ENCODE measurements at regions not wholly inside any gene's neighbourhood (a gene's known extent, or its start where the extent isn't known, plus 50 kb on each side); places are given as distances from the start of the nearest gene placed in this dataset.
"Not testable (repeated sequence)": the region's sequence is repeated elsewhere in the genome, so short reads cannot be mapped to it uniquely, and the experiment has no call there.

DNA sequence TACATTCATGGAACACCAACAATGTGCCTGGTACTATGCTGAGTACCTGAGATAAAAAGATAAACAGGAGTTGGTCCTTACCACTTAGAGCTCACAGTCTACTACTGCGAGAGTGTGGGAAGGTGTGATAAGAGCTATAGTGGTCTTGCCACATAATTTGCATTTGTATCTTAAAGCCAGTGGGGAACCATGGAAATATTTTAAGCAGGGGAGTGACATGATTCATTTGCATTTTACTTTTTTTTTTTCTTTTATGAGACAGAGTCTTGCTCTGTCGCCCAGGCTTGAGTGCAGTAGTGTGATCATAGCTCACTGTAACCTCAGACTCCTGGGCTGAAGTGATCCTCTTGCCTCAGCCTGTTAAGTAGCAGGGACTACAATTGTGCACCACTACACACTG lies 53.6 kb downstream of the SRGAP2 start:
- not testable (repeated sequence) for DNase-seq

DNA sequence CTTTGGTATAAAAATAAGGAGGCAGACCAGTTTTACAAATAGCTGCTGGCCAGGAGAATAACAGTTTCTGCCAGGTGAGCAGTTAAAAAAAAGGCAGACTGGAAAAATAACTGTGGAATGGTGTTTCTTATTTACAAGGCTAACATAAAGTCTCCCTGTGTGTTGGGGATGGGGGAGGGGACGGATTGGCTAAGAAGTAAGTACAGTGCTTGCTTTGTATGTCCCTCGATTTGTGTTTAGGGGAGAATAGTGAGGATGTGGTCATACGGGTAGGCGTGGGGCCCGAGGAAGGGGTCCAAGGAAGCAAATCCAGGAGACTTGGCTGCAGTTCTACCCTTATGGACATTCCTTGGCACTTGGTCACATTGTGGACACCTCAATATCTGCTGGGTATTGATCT lies 58.1 kb downstream of the SRGAP2 start:
- DNase-seq = not testable (repeated sequence)

DNA sequence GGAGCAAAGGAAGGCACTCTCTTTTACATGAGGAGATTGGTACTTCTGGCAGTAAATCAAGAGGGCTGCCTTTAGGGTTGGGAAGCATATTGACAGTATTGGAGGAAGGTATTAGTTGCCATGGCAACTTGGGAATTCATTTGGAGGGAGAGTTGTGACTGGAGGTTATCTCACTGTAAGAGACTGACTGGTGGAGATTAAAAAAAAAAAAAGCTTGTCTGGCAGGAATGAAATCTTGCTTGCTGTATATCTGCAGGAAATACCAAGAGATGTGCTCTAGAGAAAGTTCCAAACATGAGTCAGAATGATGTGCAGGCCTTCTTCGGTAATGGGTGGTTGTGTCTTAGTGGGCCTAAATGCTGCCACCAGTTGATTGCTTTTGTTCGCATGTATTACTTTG lies 59.1 kb downstream of the SRGAP2 start:
- not testable (repeated sequence) for DNase-seq

DNA sequence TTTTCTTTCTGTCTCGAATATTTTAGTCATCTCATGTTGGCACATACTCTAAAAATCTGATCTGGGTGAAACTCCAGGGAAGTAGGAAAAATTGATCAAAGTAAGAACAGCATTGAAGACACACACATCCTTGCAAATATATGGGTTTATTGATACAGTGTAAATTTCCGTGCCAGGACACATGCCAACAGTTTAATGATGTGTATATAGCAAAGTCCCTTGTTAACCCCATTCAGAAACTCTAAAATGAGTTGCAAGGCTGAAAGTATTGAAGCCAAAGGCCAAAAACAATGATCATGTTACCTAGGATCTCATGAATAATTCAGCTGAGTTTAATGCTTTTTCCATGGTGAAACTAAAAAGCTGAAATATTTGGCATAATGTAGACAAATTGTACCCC lies 61.6 kb downstream of the SRGAP2 start:
- not testable (repeated sequence) for DNase-seq

DNA sequence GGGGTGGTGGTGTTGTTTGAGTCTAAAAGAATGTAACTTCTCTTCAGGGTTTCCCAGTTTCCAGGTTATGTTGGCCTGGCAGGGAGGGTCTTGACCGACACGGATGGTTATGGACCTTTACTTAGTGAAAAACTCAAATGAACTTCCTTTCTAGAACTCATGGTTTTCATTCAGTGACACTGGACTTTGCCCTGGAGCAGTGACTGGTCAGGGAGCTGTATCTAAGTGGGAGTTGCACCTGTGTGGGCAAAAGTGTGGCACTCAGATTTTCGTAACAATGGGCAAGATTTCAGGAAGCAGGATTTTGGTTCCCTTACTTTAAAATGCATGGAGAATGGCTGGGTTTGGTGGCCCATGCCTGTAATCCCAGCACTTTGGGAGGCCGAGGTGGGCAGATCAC lies 67.8 kb downstream of the SRGAP2 start:
- DNase-seq = not testable (repeated sequence)

DNA sequence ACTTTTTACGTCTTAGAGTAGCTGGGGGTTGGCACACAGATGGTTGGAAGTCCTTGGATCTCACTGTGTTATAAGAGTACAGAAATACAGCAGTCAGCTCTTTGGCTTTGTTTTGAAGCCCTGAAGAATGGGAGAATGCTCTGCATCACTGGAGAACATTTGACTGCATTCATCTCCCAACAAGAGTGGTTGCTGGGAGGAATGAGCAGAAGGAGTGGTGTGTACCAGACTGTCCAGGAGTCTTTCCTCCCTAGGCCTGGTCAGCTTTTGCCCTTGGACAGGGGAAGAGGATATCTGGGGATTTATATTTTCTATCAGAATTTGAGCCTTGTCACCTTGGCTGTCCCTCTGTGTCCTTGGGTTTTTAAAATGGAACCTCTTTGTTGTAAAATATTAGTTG lies 69.8 kb downstream of the SRGAP2 start:
- not testable (repeated sequence) for DNase-seq

DNA sequence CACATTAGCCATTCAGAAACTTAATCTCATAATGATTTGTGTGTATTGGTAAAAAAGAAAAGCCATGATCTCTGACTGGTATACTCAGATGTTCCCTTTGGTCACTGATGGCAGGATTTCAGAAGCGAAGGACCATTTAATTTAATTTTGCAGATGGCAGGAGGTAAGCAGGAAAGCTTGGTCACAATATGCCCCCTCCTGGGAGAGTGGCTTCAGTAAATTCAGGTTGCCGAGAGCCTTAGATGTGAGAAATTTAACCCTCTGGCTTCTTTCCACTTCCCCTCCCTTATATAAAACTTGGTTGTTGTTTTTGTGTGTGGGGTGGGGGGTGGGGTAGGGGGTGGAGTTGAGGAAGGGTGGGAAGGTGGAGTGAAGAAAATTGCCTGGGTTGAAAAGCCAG lies 72.8 kb downstream of the SRGAP2 start:
- DNase-seq = not testable (repeated sequence)

DNA sequence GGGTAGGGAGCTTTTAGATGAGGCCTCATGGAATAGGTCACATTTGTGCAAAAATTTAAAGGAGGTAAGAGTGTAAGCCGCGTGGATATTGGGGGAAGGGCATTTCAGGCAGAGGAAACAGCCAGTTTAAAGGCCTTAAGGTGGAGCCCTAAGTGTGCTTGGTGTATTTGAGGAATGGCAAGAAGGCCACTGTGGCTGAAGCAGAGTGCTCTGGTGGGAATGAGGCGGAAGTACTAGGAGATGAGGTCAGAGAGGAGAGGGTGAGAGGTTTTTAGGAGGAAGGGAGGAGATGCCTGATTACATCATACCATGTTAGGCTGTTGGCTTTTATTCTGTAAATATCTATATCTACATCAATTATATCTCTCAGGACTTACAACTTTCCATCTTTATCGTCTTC lies 75.3 kb downstream of the SRGAP2 start:
- DNase-seq = not testable (repeated sequence)

DNA sequence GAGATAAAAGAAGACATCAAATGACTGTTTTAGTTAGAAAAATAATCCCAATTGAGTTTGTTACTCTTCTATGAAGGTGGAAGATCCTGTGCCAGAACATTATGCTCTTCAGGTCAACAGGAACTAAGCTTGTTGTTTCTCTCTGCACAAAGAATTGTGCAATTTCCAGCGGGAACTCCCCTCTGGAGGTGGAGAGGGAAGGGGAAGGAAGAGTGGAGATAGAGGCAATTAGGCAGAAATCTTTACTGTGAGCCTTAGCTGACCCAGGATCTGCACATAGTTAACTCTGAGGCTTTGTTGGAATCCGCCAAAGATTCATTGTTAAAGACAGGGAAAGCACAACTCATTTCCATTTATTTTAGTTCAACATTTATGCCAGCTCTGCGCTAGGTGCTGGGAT lies 77.3 kb downstream of the SRGAP2 start:
- DNase-seq = not testable (repeated sequence)

DNA sequence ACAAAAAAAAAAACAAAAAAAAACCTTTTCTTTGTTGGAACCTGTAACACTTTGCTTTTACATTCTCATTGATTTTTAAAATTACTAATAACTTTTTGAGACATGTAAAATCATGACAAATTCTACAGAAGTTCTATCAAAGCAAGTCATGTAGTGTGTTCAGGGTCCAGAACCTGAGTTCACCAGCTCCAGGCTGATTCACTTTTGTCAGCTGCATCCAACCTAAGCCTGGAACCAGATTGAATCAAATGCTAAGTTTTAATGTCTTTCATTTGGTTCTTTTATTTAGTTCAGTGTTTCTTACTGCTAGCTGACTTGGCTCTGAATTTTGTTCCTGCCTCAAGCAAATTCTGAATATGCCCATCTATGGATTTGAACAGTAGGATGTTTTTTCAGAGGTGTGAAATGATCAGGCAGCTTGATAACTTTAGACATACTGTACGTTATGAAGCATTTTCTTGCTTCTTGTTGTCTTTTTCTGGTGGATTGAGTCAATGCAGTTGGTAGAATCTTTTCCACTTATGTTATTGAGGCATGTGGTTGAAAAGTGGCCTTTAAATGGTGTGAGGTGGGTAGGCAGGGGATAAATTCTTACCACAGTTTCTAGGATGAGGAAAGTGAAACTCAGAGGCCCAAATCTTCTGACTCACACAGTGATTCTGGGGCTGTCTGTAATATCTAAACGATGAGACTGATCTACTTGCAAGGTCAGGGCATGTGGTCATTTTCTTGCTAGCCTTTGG lies 78.7 kb downstream of the SRGAP2 start:
- not testable (repeated sequence) for DNase-seq

DNA sequence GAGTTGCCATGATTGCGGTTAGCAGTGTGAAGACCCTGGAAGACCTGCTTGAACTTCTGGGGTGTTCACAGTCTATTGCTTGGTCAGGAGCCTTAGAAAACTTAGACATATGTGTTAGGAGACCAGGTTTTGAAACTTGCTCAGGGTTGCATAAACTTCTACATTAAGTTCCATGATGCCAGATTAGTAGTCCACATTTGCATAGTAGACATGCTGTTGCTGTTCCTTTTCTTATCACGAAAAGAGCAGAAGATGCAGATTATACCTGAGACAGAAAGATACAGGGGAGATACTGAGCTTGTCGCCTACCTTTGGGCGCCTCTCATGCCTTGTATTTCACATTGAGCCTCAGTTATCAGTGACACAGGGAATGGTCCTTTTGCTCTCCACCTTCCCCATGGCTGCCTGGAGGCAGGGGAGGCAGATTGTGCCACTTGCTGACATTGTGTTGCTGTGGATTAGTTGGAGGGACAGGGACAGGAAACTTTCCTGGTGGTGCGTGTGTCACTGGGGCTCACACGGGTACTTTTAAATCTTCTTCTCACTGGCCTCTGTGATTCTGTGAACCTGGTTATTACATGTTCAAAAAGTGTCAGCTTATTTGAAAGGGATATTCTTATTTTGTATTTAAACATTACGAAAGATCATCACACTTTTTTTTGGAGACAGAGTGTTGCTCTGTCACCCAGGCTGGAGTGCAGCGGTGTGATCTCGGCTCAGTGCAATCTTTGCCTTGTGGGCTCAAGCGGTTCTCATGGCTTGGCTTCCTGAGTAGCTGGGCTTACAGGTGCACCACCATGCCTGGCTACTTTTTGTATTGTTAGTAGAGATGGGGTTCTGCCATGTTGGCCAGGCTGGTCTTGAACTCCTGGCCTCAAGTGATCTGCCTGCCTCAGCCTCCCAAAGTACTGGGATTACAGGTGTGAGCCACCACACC lies 82.0 kb downstream of the SRGAP2 start:
- DNase-seq = not testable (repeated sequence)

DNA sequence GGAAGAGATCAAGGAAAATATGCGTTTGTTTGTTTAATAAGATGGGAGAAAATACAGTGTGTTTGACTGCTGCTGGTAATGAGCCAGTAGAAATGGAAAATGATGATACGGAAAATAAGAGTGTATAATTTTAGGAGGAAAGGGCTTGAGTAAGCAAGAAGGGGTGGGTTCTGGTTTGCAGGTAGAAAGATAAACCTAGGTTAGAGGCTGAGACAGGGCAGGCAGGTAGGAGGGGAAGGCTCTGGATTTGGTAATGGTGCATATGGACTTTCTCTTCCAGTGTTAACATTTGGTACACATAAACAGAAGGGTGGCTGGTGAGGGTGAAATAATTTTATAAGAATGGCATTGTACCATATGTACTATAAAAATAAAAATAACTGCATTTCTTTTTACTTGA lies 84.4 kb downstream of the SRGAP2 start:
- DNase-seq = not testable (repeated sequence)

DNA sequence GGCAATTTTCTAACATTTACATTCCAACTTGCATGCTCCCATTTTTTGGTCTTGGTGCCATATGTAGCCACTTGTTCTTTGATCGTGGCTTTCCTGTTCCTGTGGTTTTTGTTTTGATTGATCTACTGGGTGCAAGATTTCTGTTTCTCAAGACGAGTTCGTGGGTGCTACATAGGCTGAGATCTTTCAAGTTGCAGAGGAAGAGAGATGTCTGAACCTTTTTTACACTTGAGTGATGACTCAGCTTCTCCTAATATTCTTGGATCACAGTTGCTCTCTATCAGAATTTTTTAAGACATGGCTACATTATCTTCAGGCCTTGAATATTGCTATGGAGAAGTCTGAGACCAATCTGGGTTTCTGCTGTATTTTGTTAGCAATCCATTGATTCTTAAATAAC lies 85.1 kb downstream of the SRGAP2 start:
- DNase-seq = not testable (repeated sequence)

DNA sequence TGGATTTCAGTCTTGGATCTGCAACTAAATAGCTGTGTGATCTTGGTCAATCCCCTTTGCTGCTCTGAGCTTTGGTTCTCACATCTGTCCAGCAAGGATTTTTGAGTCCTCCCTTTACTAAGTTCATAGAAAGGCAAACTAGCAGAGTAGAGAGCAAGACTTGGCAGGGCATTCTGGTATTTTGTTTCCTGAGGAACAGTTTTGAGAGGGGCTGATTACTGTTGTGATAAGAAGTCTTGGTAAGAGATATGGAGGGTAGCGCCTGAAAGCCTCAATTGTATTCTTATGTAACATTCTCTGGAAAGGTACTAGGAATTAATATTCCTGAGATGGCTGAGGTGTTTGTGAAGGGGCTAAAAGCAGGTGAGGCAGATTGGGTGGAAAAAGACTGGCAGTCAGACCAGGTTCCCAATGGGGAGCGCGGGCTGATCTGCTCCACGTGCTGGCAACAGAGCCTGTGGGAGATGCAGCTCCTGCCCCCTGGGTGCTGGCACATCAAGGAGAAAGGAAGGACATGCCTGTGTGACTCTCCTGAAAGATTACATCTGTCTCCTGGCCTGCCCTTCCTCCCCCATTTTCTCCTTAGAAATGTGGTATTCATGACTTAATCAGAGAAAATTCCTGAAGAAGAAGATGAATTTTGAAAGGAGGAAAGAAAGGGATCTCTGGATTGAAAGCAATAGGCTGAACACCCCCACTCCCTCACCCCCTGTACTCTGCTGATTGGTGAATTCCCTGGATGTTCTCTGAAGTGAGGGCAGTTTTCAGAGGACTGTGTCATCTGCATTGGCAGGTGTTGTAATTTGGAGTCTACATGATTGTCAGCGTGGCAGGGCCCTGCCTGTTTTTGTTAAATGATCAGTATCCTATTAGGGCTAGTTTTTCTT lies 94.0 kb downstream of the SRGAP2 start:
- not testable (repeated sequence) for DNase-seq

DNA sequence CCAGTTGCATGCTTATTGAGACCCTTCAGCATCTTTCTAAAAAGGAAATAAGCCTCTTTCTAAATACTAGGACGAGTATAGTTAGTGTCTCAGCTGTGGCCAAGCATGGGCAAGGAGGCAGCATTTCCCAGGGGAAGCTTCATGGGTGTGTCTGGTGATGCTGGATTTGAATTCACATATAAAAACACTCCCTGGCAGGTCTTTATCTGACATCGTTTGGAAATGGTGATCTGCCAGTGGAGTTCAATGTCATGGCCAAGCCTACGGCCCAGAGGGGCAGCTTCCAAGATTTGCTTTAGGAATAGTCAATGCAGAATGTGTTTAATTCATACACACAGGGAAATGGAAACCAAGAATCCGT lies 94.7 kb downstream of the SRGAP2 start:
- not testable (repeated sequence) for DNase-seq

DNA sequence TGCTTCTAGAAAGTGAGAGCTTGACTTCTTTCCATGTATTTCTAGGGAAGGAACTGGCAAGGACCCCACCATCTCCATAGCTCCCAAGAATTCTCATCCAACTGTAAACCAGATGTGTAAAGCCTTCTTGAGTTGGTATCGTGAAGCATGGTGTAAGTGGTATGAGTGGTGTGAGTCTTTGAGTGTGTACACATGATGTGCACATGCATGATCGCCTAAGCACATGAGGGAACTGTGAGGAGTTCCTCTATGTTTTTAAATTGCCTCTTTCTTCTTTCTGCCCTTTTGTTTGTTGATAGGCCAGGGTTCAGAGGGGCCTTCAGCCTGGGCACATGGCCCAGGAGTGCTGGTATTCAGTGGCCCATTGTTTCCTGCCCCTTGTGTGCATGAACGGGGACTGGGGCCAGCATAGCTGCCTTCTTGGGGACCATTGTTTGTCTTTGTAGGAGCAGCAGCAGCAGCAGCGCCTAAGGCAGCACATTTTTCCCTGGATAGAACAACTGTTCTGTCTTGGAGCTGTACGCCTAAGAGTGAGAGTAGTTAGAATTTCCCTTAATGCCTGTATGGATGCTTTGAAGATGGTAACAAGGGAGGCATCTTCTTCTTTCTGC lies 95.9 kb downstream of the SRGAP2 start:
- not testable (repeated sequence) for DNase-seq

DNA sequence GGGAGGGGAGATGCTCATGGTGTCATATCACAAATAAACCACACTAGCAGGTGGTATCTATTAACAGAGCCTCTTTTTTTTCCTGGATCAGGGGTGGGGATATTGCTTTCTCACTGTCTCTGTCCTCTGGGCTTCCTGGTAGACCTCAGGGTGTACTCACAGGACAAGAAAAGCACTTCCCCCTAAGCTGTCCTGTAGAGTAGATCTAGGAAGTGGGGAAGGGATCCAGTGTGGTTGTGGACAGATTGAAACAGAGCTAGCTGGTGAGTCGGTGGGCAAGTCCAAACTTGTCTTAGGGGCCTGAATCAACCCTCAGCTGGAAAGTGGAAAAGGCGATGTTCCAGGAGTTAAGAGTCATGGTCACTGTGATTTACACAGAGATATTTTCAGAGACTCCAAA lies 96.6 kb downstream of the SRGAP2 start:
- not testable (repeated sequence) for DNase-seq

DNA sequence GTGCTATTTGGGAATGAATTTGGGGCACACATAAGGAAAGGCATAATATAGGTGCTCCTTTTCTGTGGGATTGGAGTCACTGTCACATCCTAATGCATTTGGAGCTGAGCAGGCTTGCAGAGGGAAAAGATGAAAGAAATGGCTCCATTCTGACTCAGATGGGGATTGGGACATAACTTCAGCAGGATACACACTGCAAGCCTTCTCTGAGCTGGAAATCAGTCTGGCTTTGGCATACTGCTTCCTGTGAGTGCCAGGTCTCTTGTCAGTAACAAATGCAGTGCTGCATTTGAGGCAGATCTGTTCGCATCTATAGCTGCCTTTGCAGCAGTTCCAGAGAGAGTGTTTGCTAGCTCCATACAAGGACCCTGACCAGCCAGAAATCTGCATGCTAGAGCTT lies 98.7 kb downstream of the SRGAP2 start:
- not testable (repeated sequence) for DNase-seq

DNA sequence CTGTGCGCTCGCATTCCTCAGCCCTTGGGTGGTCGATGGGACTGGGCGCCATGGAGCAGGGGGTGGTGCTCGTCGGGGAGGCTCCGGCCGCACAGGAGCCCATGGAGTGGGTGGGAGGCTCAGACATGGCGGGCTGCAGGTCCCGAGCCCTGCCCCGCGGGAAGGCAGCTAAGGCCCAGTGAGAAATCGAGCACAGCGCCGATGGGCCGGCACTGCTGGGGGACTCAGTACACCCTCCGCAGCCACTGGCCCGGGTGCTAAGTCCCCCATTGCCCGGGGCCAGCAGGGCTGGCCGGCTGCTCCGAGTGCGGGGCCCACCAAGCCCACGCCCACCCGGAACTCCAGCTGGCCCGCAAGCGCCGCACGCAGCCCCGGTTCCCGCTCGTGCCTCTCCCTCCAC lies 104.1 kb downstream of the SRGAP2 start:
- DNase-seq = not testable (repeated sequence)

DNA sequence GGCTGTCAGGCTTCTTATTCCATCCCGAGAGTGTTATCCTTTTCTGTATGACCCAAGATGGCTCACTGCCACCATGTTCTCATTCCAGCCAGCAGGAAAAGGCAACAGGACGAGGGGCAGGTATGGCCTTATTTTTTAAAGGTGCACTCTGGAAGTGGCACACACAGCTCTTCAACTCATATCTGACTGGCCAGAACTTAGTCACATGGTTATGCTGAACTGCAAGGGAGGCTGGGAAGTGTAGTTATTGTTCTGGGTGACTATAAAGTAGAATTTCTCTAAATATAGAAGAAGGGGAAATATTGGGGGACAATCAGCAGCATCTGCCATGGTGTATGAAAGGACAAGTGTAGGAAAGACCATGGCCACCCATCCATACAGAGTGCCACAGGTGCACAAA lies 107.6 kb downstream of the SRGAP2 start:
- not testable (repeated sequence) for DNase-seq

DNA sequence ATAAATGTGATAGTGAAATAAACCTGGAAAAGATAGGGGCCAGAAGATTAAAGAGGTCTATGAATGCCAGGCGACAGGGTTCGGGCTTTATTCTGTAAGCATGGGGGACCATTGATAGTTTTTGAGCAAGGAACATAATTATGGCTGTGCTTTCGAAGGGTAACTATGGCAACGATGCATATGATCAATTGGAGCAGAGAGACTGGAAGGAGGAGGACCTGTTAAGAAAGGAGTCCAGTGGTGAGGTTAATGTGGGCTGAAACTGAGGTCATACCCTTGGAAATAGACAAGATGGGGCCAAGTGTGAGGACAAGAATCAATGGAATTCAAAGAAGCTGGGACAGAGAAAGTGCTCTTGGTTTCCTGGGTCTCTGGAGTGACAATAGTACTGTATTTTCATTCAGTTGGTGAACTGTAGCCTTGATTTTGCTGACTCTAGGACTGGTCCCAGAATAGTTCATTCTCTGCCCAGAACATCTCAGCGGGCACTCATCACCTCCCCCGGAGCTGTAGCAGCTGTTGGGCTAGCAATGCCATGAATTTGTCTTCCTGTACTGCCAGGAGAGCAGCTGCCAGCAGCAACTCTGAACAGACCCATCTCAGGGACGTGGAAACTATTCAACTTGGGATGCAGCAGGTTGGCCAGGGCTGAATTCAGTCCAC lies 108.4 kb downstream of the SRGAP2 start:
- not testable (repeated sequence) for DNase-seq

DNA sequence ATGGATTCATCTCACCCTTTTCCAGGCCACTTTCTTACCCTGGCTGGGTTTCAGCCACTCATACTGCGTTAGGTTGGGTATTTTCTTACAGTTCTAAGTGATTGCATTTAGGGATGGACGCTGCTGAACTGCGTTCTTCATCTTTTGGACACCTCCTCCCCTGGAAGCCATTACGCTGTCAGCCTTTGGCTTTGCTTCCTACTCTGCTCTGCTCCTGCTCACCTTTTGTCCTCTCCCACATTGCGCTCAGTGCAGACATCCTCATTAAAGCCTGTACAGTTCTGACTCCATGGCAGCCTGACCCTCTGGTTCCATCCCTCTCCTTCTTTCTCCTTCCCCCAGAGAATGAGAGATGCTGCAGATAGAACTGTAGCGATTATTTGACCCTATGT lies 108.9 kb downstream of the SRGAP2 start:
- DNase-seq = not testable (repeated sequence)
